GM13977 (cell line): ENCODE measurements at regions not wholly inside any gene's neighbourhood (a gene's known extent, or its start where the extent isn't known, plus 50 kb on each side); places are given as distances from the start of the nearest gene placed in this dataset.

Source experiments
- DNase-seq: peaks from one replicate; pipeline ENCODE4 v3.0.0; 2012; ENCODE audit warnings: low spot score
- CTCF ChIP-seq: IDR thresholded peaks from 2 replicates; pipeline ENCODE4 v1.5.1; 2012; ENCODE audit warnings: mild to moderate bottlenecking, control low read depth; ENCODE audit not compliant: insufficient read depth; ENCODE audit errors: extremely low read depth, missing control alignments
- in situ Hi-C: fragments of 300-500 bp; cut with MboI; formaldehyde crosslinking; loops from one replicate; pipeline ENCODE4 v1.12.0; 2022; ENCODE audit warnings: low sequenced_read_pairs, low pct_unique_long_range_greater_than_20kb, mixed read lengths, inconsistent platforms; ENCODE audit not compliant: unreplicated experiment

GRCh38 chr10:83037653-83038052, 1101.7 kb upstream of the GHITM start:
- TF ChIP-seq CTCF, result no peak
- in situ Hi-C loops, result no loop called here
- DNase-seq, result no peak

GRCh38 chr10:83038631-83039030, 1100.7 kb upstream of the GHITM start:
- in situ Hi-C loops, result no loop called here
- no peak for TF ChIP-seq CTCF
- DNase-seq, result no peak

- DNase-seq, result no peak
- no peak for TF ChIP-seq CTCF
- in situ Hi-C loops, result no loop called here
These were observed 1093.6 kb upstream of the GHITM start for GRCh38 chr10:83045731-83046130.

GRCh38 chr10:83050815-83051214, 1088.5 kb upstream of the GHITM start:
- in situ Hi-C loops, result no loop called here
- no peak for DNase-seq
- TF ChIP-seq CTCF, result no peak

GRCh38 chr10:83062871-83063270, 1076.4 kb upstream of the GHITM start:
- DNase-seq, result no peak
- TF ChIP-seq CTCF, result no peak
- in situ Hi-C loops, result no loop called here

GRCh38 chr10:83073472-83073871, 1065.8 kb upstream of the GHITM start:
- in situ Hi-C loops, result no loop called here
- TF ChIP-seq CTCF, result no peak
- no peak for DNase-seq
